Mesenchymal stem cell (in vitro differentiated cells and primary cell): ENCODE measurements at regions not wholly inside any gene's neighbourhood (a gene's known extent, or its start where the extent isn't known, plus 50 kb on each side); places are given as distances from the start of the nearest gene placed in this dataset.

Experiments
- DNase-seq: peaks from one replicate; pipeline ENCODE4 v3.0.0-alpha.2; 2013
- H2AFZ ChIP-seq: one replicate; pipeline ENCODE4 v1.6.1; 2013; ENCODE audit warnings: low read depth, mild to moderate bottlenecking, control low read depth, inconsistent platforms, low read length, moderate library complexity
- H2AK5ac ChIP-seq: 2 replicates; pipeline ENCODE4 v1.6.1; 2013; ENCODE audit warnings: low read length, moderate library complexity, mild to moderate bottlenecking, inconsistent platforms; ENCODE audit not compliant: severe bottlenecking
- H2BK120ac ChIP-seq: one replicate; pipeline ENCODE4 v1.6.1; 2013; ENCODE audit warnings: low read depth, mild to moderate bottlenecking, inconsistent platforms, low read length, moderate library complexity
- H2BK12ac ChIP-seq, 2 experiments: one replicate each; pipeline ENCODE4 v1.6.1; 2013; ENCODE audit warnings: inconsistent platforms in 2 of 2, low read length in 2 of 2, mild to moderate bottlenecking in 2 of 2, moderate library complexity in 2 of 2, control low read depth in 1 of 2
- H2BK15ac ChIP-seq: one replicate; pipeline ENCODE4 v1.6.1; 2013; ENCODE audit warnings: mild to moderate bottlenecking, low read depth, inconsistent platforms; ENCODE audit not compliant: poor library complexity, severe bottlenecking
- H2BK5ac ChIP-seq: 2 replicates; pipeline ENCODE4 v1.6.1; 2013; ENCODE audit warnings: low read depth, mild to moderate bottlenecking, low read length, control low read depth, inconsistent platforms; ENCODE audit not compliant: poor library complexity, severe bottlenecking
- H3K14ac ChIP-seq, 2 experiments: one replicate each; pipeline ENCODE4 v1.6.1; 2013; ENCODE audit warnings: inconsistent platforms in 2 of 2, low read length in 2 of 2, control low read depth in 1 of 2, mild to moderate bottlenecking in 1 of 2, moderate library complexity in 1 of 2
- H3K18ac ChIP-seq, 2 experiments: one replicate each; pipeline ENCODE4 v1.6.1; 2013; ENCODE audit warnings: inconsistent platforms in 2 of 2, low read length in 2 of 2, control low read depth in 1 of 2, low read depth in 1 of 2, mild to moderate bottlenecking in 1 of 2
- H3K23ac ChIP-seq, 2 experiments: one replicate each; pipeline ENCODE4 v1.6.1; 2013; ENCODE audit warnings: inconsistent platforms in 2 of 2, low read length in 2 of 2, mild to moderate bottlenecking in 2 of 2, moderate library complexity in 2 of 2, control low read depth in 1 of 2
- H3K27ac ChIP-seq: 2 replicates; pipeline ENCODE4 v1.5.1; 2013; ENCODE audit warnings: mild to moderate bottlenecking, moderate library complexity, low read length, control low read depth, inconsistent platforms; ENCODE audit not compliant: poor library complexity, severe bottlenecking
- H3K27me3 ChIP-seq, 2 experiments: 2 replicates each; pipeline versions ENCODE4 v1.6.1 to v1.7.0; 2013; ENCODE audit warnings: low read length in 2 of 2, mild to moderate bottlenecking in 2 of 2, moderate library complexity in 2 of 2, control low read depth in 1 of 2, inconsistent platforms in 1 of 2; ENCODE audit not compliant: control insufficient read depth in 1 of 2, insufficient read depth in 1 of 2
- H3K36me3 ChIP-seq, 2 experiments: 2 replicates each; pipeline versions ENCODE4 v1.6.1 to v1.7.0; 2013; ENCODE audit warnings: low read length in 2 of 2, control low read depth in 1 of 2, inconsistent platforms in 1 of 2, low read depth in 1 of 2, mild to moderate bottlenecking in 1 of 2; ENCODE audit not compliant: insufficient read depth in 2 of 2, control insufficient read depth in 1 of 2
- H3K4ac ChIP-seq, 2 experiments: one replicate each; pipeline ENCODE4 v1.6.1; 2013; ENCODE audit warnings: inconsistent platforms in 2 of 2, low read length in 2 of 2, mild to moderate bottlenecking in 2 of 2, moderate library complexity in 2 of 2, control low read depth in 1 of 2, low read depth in 1 of 2
- H3K4me1 ChIP-seq: 2 replicates; pipeline ENCODE4 v1.6.1; 2013; ENCODE audit warnings: low read depth, low read length, control low read depth; ENCODE audit not compliant: control insufficient read depth, insufficient read depth
- H3K4me2 ChIP-seq: 2 replicates; pipeline ENCODE4 v1.6.1; 2013; ENCODE audit warnings: low read length, mild to moderate bottlenecking, inconsistent platforms; ENCODE audit not compliant: poor library complexity, severe bottlenecking
- H3K4me3 ChIP-seq, 2 experiments: 2 replicates each; pipeline versions ENCODE4 v1.5.1 to v1.7.0; 2013; ENCODE audit warnings: low read length in 2 of 2, mild to moderate bottlenecking in 2 of 2, control low read depth in 1 of 2, low read depth in 1 of 2; ENCODE audit not compliant: insufficient read depth in 1 of 2
- H3K79me1 ChIP-seq: replicated peaks from 2 replicates; pipeline ENCODE4 v1.6.1; 2013; ENCODE audit warnings: mild to moderate bottlenecking, control low read depth, low read length, inconsistent platforms; ENCODE audit not compliant: poor library complexity, severe bottlenecking
- H3K9ac ChIP-seq: 2 replicates; pipeline ENCODE4 v1.7.0; 2013; ENCODE audit warnings: mild to moderate bottlenecking, low read length, moderate library complexity
- H3K9me3 ChIP-seq: 2 replicates; pipeline ENCODE4 v1.7.0; 2013; ENCODE audit warnings: mild to moderate bottlenecking, low read length; ENCODE audit not compliant: control insufficient read depth
- H4K8ac ChIP-seq: one replicate; pipeline ENCODE4 v1.6.1; 2013; ENCODE audit warnings: inconsistent platforms, mild to moderate bottlenecking, low read length, moderate library complexity
- H4K91ac ChIP-seq: one replicate; pipeline ENCODE4 v1.6.1; 2013; ENCODE audit warnings: mild to moderate bottlenecking, low read length, inconsistent platforms
- WGBS: methylation state at CpG from one replicate; pipeline ENCODE4 v1.1.7; 2013; ENCODE audit warnings: mixed read lengths; 5-methylcytosine and 5-hydroxymethylcytosine counted together

- H2AK5ac ChIP-seq = no peak overlapping the region
- no peaks in the 10 kb centered on the region for H3K36me3 ChIP-seq
- H3K4me1 ChIP-seq = peaks cover 3% of the 10 kb centered on the region
- 67% methylated on average over 1 of the region's 1 CpG for WGBS
- DNase-seq = no peak
- H2BK5ac ChIP-seq = no peak overlapping the region
- no peaks in the 10 kb centered on the region for H3K27me3 ChIP-seq
- no peak overlapping the region for H2BK120ac ChIP-seq
- H3K79me1 ChIP-seq = no peaks in the 10 kb centered on the region
- H4K8ac ChIP-seq = no peak overlapping the region
- no peak overlapping the region for H3K4ac ChIP-seq
- no peak overlapping the region for H3K4me2 ChIP-seq
- no peak overlapping the region for H3K23ac ChIP-seq
- H2BK12ac ChIP-seq = no peak overlapping the region
- no peak overlapping the region for H2AFZ ChIP-seq
- no peak overlapping the region for H3K14ac ChIP-seq
- no peaks in the 10 kb centered on the region for H3K9me3 ChIP-seq
- no peak overlapping the region for H3K4me3 ChIP-seq
- H3K27ac ChIP-seq = no peak overlapping the region
- H2BK15ac ChIP-seq = no peak overlapping the region
- H3K9ac ChIP-seq = no peak overlapping the region
- no peak overlapping the region for H4K91ac ChIP-seq
- H3K18ac ChIP-seq = no peak overlapping the region
Observed at GRCh38 chr2:12207491-12207890, 461.1 kb downstream of the LPIN1 start.

GRCh38 chr2:12210016-12210933 lies 463.8 kb downstream of the LPIN1 start:
- Histone ChIP-seq H2AFZ (no peak overlapping the region), H3K4ac (no peak overlapping the region), H3K27me3 (no peaks in the 10 kb centered on the region), H3K18ac (no peak overlapping the region), H2BK15ac (no peak overlapping the region), H3K9ac (no peak overlapping the region), H4K91ac (no peak overlapping the region), H2BK120ac (no peak overlapping the region), H3K4me2 (no peak overlapping the region), H3K14ac (no peak overlapping the region), H2BK12ac (no peak overlapping the region), H4K8ac (no peak overlapping the region), H3K9me3 (no peaks in the 10 kb centered on the region), H2BK5ac (no peak overlapping the region), H3K36me3 (no peaks in the 10 kb centered on the region), H3K4me3 (no peak overlapping the region), H3K27ac (no peak overlapping the region), H3K4me1 (no peaks in the 10 kb centered on the region), H3K23ac (no peak overlapping the region), H2AK5ac (no peak overlapping the region), H3K79me1 (no peaks in the 10 kb centered on the region)
- WGBS = 92% methylated on average over 17 of the region's 17 CpGs
- no peak for DNase-seq

GRCh38 chr2:12211326-12212175 lies 465.1 kb downstream of the LPIN1 start:
- no peaks in the 10 kb centered on the region for H3K79me1 ChIP-seq
- H3K36me3 ChIP-seq = no peaks in the 10 kb centered on the region
- no peak overlapping the region for H2BK5ac ChIP-seq
- H3K4me2 ChIP-seq = no peak overlapping the region
- no peak overlapping the region for H2BK120ac ChIP-seq
- no peak overlapping the region for H2AFZ ChIP-seq
- H3K9me3 ChIP-seq = no peaks in the 10 kb centered on the region
- H3K4me3 ChIP-seq = no peak overlapping the region
- no peak overlapping the region for H4K91ac ChIP-seq
- no peak overlapping the region for H3K4ac ChIP-seq
- WGBS = 85% methylated on average over 2 of the region's 3 CpGs
- no peak overlapping the region for H3K27ac ChIP-seq
- no peak for DNase-seq
- H3K9ac ChIP-seq = no peak overlapping the region
- H2AK5ac ChIP-seq = no peak overlapping the region
- no peaks in the 10 kb centered on the region for H3K4me1 ChIP-seq
- H2BK15ac ChIP-seq = no peak overlapping the region
- H3K18ac ChIP-seq = no peak overlapping the region
- no peaks in the 10 kb centered on the region for H3K27me3 ChIP-seq
- no peak overlapping the region for H3K23ac ChIP-seq
- H4K8ac ChIP-seq = no peak overlapping the region
- no peak overlapping the region for H3K14ac ChIP-seq
- H2BK12ac ChIP-seq = no peak overlapping the region
